KMS-11 (cell line): ENCODE measurements at regions not wholly inside any gene's neighbourhood (a gene's known extent, or its start where the extent isn't known, plus 50 kb on each side); places are given as distances from the start of the nearest gene placed in this dataset.

ENCODE experiments used
- H2AFZ ChIP-seq: fragments of 200-600 bp; sonication (generic); 2 replicates; pipeline ENCODE4 v1.6.1; 2016; ENCODE audit warnings: antibody characterized with exemption, mixed run types, low read depth
- H3K27ac ChIP-seq: fragments of 200-600 bp; sonication (generic); 2 replicates; pipeline ENCODE4 v1.6.1; 2016; ENCODE audit warnings: mild to moderate bottlenecking, mixed run types
- H3K27me3 ChIP-seq: fragments of 200-600 bp; sonication (generic); 2 replicates; pipeline ENCODE4 v1.6.1; 2017; ENCODE audit warnings: mild to moderate bottlenecking, low read depth, mixed run types, moderate library complexity; ENCODE audit not compliant: insufficient read depth
- H3K36me3 ChIP-seq: fragments of 200-600 bp; sonication (generic); 2 replicates; pipeline ENCODE4 v1.6.1; 2017; ENCODE audit warnings: mild to moderate bottlenecking, mixed run types; ENCODE audit not compliant: insufficient read depth
- H3K4me1 ChIP-seq: fragments of 200-600 bp; sonication (generic); 2 replicates; pipeline ENCODE4 v1.6.1; 2016; ENCODE audit warnings: mild to moderate bottlenecking, low read depth, mixed run types; ENCODE audit not compliant: poor library complexity, severe bottlenecking
- H3K4me2 ChIP-seq: fragments of 200-600 bp; sonication (generic); 2 replicates; pipeline ENCODE4 v1.7.0; 2016; ENCODE audit warnings: mild to moderate bottlenecking, mixed run types
- H3K4me3 ChIP-seq: fragments of 200-600 bp; sonication (generic); IDR thresholded peaks from 2 replicates; pipeline ENCODE4 v1.6.1; 2017; ENCODE audit warnings: low read depth, low read length, mixed read lengths; ENCODE audit not compliant: insufficient read depth
- H3K79me2 ChIP-seq: fragments of 200-600 bp; sonication (generic); 2 replicates; pipeline ENCODE4 v1.6.1; 2016; ENCODE audit warnings: low read depth, mixed run types; ENCODE audit not compliant: insufficient read depth
- H3K9ac ChIP-seq: fragments of 200-600 bp; sonication (generic); 2 replicates; pipeline ENCODE4 v1.6.1; 2016; ENCODE audit warnings: mild to moderate bottlenecking, mixed run types
- H4K20me1 ChIP-seq: fragments of 200-600 bp; sonication (generic); 2 replicates; pipeline ENCODE4 v1.6.1; 2016; ENCODE audit warnings: mild to moderate bottlenecking, mixed run types; ENCODE audit not compliant: insufficient read depth
- CTCF ChIP-seq: fragments of 200-600 bp; sonication (generic); conservative IDR thresholded peaks from 2 replicates; pipeline ENCODE4 v1.6.1; 2017; ENCODE audit warnings: low read depth, mild to moderate bottlenecking, antibody characterized with exemption, low read length, moderate library complexity, mixed read lengths

GRCh38 chr21:27429710-27430341, 462.9 kb upstream of the ADAMTS5 start:
- Histone ChIP-seq H3K27ac (no peak overlapping the region), H3K79me2 (no peaks in the 10 kb centered on the region), H3K4me3 (no peak overlapping the region), H3K4me2 (no peak overlapping the region), H3K4me1 (no peaks in the 10 kb centered on the region), H3K36me3 (no peaks in the 10 kb centered on the region), H3K9ac (no peak overlapping the region), H3K27me3 (no peaks in the 10 kb centered on the region), H4K20me1 (no peaks in the 10 kb centered on the region), H2AFZ (no peak overlapping the region)
- TF ChIP-seq CTCF, result no peak

DNA sequence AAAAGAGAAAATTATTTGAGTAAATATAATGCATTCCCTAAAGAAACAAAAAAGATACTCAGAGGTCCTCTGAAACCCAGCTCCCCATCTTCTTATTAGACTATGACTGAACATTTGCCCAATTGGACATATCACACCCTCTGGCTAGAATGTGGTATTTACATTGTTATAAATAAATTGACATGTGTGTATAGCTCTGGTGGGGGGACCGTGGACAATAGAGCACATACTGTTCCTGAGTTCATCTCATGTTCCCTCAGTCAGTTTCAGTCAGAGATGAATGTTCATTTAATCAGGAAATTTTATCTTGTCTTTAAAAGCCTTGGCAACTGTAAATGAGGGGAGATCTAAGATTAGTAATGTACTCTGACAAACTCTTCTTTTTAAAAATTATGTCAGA, 459.3 kb upstream of the ADAMTS5 start:
- H3K79me2 ChIP-seq, result no peaks in the 10 kb centered on the region
- H3K4me3 ChIP-seq, result no peak overlapping the region
- no peak overlapping the region for H3K9ac ChIP-seq
- H4K20me1 ChIP-seq, result no peaks in the 10 kb centered on the region
- TF ChIP-seq CTCF, result no peak
- H2AFZ ChIP-seq, result no peak overlapping the region
- no peak overlapping the region for H3K4me2 ChIP-seq
- H3K4me1 ChIP-seq, result no peaks in the 10 kb centered on the region
- no peak overlapping the region for H3K27ac ChIP-seq
- no peaks in the 10 kb centered on the region for H3K36me3 ChIP-seq
- no peaks in the 10 kb centered on the region for H3K27me3 ChIP-seq

DNA sequence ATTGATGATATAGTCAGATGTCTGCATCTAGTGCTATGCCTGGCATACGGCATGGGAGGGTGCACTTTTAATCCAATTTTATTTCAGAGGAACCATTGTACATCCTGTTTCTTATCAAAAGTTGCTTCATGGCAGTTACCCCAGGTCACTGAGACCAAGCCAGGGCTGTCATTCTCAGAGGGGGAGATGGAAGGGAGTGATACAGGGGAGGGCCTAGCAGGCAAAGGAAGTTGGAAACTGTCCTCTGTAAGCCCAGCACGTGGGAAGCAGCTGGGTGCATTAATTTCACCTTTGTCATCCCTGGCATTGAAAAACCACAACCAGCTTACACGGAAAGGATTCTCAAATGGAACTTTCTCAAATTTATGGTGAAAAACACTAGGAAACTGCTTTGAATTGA, 458.7 kb upstream of the ADAMTS5 start:
- Histone ChIP-seq H3K79me2 (no peaks in the 10 kb centered on the region), H3K27me3 (no peaks in the 10 kb centered on the region), H3K36me3 (no peaks in the 10 kb centered on the region), H3K9ac (no peak overlapping the region), H3K4me1 (no peaks in the 10 kb centered on the region), H4K20me1 (no peaks in the 10 kb centered on the region), H2AFZ (no peak overlapping the region), H3K27ac (no peak overlapping the region), H3K4me2 (no peak overlapping the region), H3K4me3 (no peak overlapping the region)
- no peak for TF ChIP-seq CTCF

DNA sequence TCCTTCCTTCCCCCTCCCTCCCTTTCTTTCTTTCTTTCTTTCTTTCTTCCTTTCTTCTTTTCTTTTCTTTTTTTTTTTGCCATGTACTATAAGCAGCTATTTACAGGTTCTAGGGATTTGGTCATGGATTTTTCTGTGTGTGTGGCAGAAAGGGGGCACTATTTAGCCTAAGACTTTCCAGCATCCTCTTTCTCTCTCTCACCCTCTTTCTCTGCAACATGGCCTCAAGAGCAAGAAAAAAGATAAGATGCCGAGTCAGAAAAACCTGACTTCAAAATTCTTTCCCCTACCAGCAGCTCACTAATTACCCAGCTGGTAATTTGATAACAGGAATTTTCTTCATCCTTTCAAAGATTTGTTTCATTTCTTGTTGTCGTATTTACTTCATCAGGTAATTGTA, 458.3 kb upstream of the ADAMTS5 start:
- Histone ChIP-seq H3K4me2 (no peak overlapping the region), H2AFZ (no peak overlapping the region), H3K27me3 (no peaks in the 10 kb centered on the region), H3K79me2 (no peaks in the 10 kb centered on the region), H3K27ac (no peak overlapping the region), H3K36me3 (no peaks in the 10 kb centered on the region), H3K4me3 (no peak overlapping the region), H3K4me1 (no peaks in the 10 kb centered on the region), H4K20me1 (no peaks in the 10 kb centered on the region), H3K9ac (no peak overlapping the region)
- no peak for TF ChIP-seq CTCF
